DND-41 (cell line): ENCODE measurements at regions not wholly inside any gene's neighbourhood (a gene's known extent, or its start where the extent isn't known, plus 50 kb on each side); places are given as distances from the start of the nearest gene placed in this dataset.

Experiments used
- ATAC-seq: fragments of 200-7000 bp; cut with Tn5 transposase; 3 replicates; pipeline ENCODE4 v1.9.1; 2021; ENCODE audit warnings: low read depth; ENCODE audit not compliant: insufficient read depth
- DNase-seq: peaks from one replicate; pipeline ENCODE4 v3.0.0-alpha.2; 2020
- H2AFZ ChIP-seq: 2 replicates; pipeline ENCODE4 v1.6.0; 2012; ENCODE audit warnings: low read depth, low read length
- H3K27ac ChIP-seq: 2 replicates; pipeline ENCODE4 v1.5.1; 2012; ENCODE audit warnings: low read length, inconsistent platforms
- H3K27me3 ChIP-seq: fragments of 200-600 bp; sonication (generic); 2 replicates; pipeline ENCODE4 v1.6.0; 2012; ENCODE audit warnings: low read length, mild to moderate bottlenecking, inconsistent platforms; ENCODE audit not compliant: insufficient read depth, poor library complexity
- H3K36me3 ChIP-seq: 2 replicates; pipeline ENCODE4 v1.5.1; 2012; ENCODE audit warnings: low read length, inconsistent platforms; ENCODE audit not compliant: insufficient read depth
- H3K4me1 ChIP-seq: 2 replicates; pipeline ENCODE4 v1.5.1; 2012; ENCODE audit warnings: mild to moderate bottlenecking, low read length; ENCODE audit not compliant: insufficient read depth
- H3K4me2 ChIP-seq: 2 replicates; pipeline ENCODE4 v1.6.0; 2012; ENCODE audit warnings: mild to moderate bottlenecking, moderate library complexity, low read length, inconsistent platforms; ENCODE audit not compliant: insufficient read depth
- H3K4me3 ChIP-seq, 2 experiments: fragments of 200-600 bp in 1 of 2; shearing (Covaris generic) in 1 of 2; 2 replicates each; pipeline ENCODE4 v1.5.1; 2012 to 2016; ENCODE audit warnings: inconsistent platforms in 2 of 2, low read length in 2 of 2, mild to moderate bottlenecking in 2 of 2, low read depth in 1 of 2, moderate library complexity in 1 of 2
- H3K79me2 ChIP-seq: 2 replicates; pipeline ENCODE4 v1.6.0; 2012; ENCODE audit warnings: low read length, inconsistent platforms; ENCODE audit not compliant: insufficient read depth
- H3K9ac ChIP-seq: 2 replicates; pipeline ENCODE4 v1.6.0; 2012; ENCODE audit warnings: low read depth, mild to moderate bottlenecking, inconsistent platforms, low read length, moderate library complexity
- H3K9me3 ChIP-seq: 2 replicates; pipeline ENCODE4 v1.5.1; 2012; ENCODE audit warnings: low read length, moderate library complexity, mild to moderate bottlenecking, inconsistent platforms; ENCODE audit not compliant: insufficient read depth, severe bottlenecking
- H4K20me1 ChIP-seq: 2 replicates; pipeline ENCODE4 v1.6.0; 2012; ENCODE audit warnings: low read length; ENCODE audit not compliant: insufficient read depth
- EZH2 ChIP-seq: IDR thresholded peaks from 3 replicates; pipeline ENCODE4 v1.6.1; 2012; ENCODE audit warnings: borderline replicate concordance, low read depth, mild to moderate bottlenecking, moderate library complexity, low read length, inconsistent platforms; ENCODE audit not compliant: severe bottlenecking
- TF ChIP-seq, protein P1 (sequence below): IDR thresholded peaks from 2 replicates; pipeline ENCODE4 v1.5.1; 2012; ENCODE audit warnings: borderline replicate concordance, low read length, moderate library complexity, mild to moderate bottlenecking; ENCODE audit not compliant: poor library complexity, severe bottlenecking; ENCODE audit errors: extremely low read depth

DNA sequence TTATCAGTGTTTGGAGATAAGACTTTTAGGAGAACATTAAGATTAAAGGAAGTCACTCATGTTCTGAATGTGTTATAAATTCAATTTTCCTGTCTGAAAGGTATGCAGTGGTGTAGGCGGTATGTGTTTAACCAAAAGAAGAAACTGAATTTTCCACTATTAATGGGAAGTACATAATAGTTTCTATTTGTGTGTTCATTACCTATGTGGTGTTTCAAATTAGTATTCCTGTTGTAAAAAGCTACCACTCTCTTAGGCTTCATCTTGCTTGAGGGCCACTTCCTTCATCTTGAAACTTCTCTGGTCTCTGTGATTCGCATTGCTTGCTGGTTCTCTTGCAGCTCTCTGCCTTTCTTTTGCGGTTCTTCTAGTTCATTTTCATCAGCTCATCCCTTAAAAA is 123.4 kb downstream of the HLX start:
- no peaks in the 10 kb centered on the region for H3K27me3 ChIP-seq
- no peaks in the 10 kb centered on the region for H3K79me2 ChIP-seq
- no peak for DNase-seq
- H3K9ac ChIP-seq = no peak overlapping the region
- H3K4me3 ChIP-seq = no peak overlapping the region
- no peak overlapping the region for H3K27ac ChIP-seq
- no peaks in the 10 kb centered on the region for H3K36me3 ChIP-seq
- ATAC-seq = no peak
- no peaks in the 10 kb centered on the region for H3K9me3 ChIP-seq
- no peaks in the 10 kb centered on the region for H3K4me1 ChIP-seq
- no peak overlapping the region for H2AFZ ChIP-seq
- TF ChIP-seq, protein P1, sequence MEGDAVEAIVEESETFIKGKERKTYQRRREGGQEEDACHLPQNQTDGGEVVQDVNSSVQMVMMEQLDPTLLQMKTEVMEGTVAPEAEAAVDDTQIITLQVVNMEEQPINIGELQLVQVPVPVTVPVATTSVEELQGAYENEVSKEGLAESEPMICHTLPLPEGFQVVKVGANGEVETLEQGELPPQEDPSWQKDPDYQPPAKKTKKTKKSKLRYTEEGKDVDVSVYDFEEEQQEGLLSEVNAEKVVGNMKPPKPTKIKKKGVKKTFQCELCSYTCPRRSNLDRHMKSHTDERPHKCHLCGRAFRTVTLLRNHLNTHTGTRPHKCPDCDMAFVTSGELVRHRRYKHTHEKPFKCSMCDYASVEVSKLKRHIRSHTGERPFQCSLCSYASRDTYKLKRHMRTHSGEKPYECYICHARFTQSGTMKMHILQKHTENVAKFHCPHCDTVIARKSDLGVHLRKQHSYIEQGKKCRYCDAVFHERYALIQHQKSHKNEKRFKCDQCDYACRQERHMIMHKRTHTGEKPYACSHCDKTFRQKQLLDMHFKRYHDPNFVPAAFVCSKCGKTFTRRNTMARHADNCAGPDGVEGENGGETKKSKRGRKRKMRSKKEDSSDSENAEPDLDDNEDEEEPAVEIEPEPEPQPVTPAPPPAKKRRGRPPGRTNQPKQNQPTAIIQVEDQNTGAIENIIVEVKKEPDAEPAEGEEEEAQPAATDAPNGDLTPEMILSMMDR = no peak
- no peak for TF ChIP-seq EZH2
- no peak overlapping the region for H3K4me2 ChIP-seq
- H4K20me1 ChIP-seq = no peaks in the 10 kb centered on the region

- H3K27me3 ChIP-seq = no peaks in the 10 kb centered on the region
- no peaks in the 10 kb centered on the region for H3K36me3 ChIP-seq
- DNase-seq = no peak
- no peaks in the 10 kb centered on the region for H3K4me1 ChIP-seq
- ATAC-seq = no peak
- no peaks in the 10 kb centered on the region for H4K20me1 ChIP-seq
- H3K4me3 ChIP-seq = no peak overlapping the region
- H3K27ac ChIP-seq = no peak overlapping the region
- no peak overlapping the region for H3K9ac ChIP-seq
- no peak overlapping the region for H2AFZ ChIP-seq
- H3K79me2 ChIP-seq = no peaks in the 10 kb centered on the region
- no peaks in the 10 kb centered on the region for H3K9me3 ChIP-seq
- no peak for TF ChIP-seq EZH2
- TF ChIP-seq, protein P1 = no peak
- H3K4me2 ChIP-seq = no peak overlapping the region
Measured at GRCh38 chr1:221011145-221011544, 131.9 kb downstream of the HLX start.

DNA sequence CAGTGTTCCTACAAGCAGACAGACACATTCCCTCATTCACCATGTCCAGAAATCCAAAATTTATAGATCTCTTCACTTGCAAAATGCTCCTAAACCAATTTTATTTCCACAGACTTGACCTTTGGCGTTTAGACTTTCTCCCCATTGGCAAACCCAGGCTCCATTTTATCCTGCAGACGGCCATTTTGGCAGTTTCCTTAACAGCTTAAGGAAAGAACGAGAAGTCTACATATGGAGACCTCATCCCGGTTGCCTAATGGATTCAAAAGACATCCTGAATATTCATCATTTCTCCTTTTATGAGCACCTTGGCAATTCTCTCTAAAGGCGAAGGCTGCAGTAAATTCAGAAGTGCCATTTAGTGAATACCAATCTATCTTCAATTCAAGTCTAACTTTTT is 132.9 kb downstream of the HLX start:
- ATAC-seq (no peak), DNase-seq (no peak)
- H4K20me1 ChIP-seq = no peaks in the 10 kb centered on the region
- no peak for TF ChIP-seq EZH2
- TF ChIP-seq, protein P1 = no peak
- H3K27me3 ChIP-seq = no peaks in the 10 kb centered on the region
- H3K9me3 ChIP-seq = no peaks in the 10 kb centered on the region
- no peaks in the 10 kb centered on the region for H3K36me3 ChIP-seq
- H3K4me3 ChIP-seq = no peak overlapping the region
- no peak overlapping the region for H3K27ac ChIP-seq
- no peak overlapping the region for H3K9ac ChIP-seq
- H3K79me2 ChIP-seq = no peaks in the 10 kb centered on the region
- no peak overlapping the region for H2AFZ ChIP-seq
- H3K4me2 ChIP-seq = no peak overlapping the region
- H3K4me1 ChIP-seq = no peaks in the 10 kb centered on the region
